HTR-8/SVneo (cell line): ENCODE measurements at regions not wholly inside any gene's neighbourhood (a gene's known extent, or its start where the extent isn't known, plus 50 kb on each side); places are given as distances from the start of the nearest gene placed in this dataset.
A peak's percentile ranks its signal among the peaks of the same experiment; 100 is the strongest.
"Not testable (repeated sequence)": the region's sequence is repeated elsewhere in the genome, so short reads cannot be mapped to it uniquely, and the experiment has no call there.

Experiments
- DNase-seq: peaks from one replicate; pipeline ENCODE4 v3.0.0; 2011; ENCODE audit warnings: low spot score, mixed read lengths; ENCODE audit not compliant: insufficient read length
- FAIRE-seq: peaks from 2 replicates; lab custom pipeline; 2011; peaks lifted over from hg19 to GRCh38; lab: Jason Lieb, UNC

- no peak for FAIRE-seq
- no peak for DNase-seq
Measured at GRCh38 chr16:55014022-55014421, 83.4 kb downstream of the IRX5 start.

GRCh38 chr16:55015181-55015913 lies 84.7 kb downstream of the IRX5 start:
- DNase-seq (no peak), FAIRE-seq (no peak)

GRCh38 chr16:55016515-55016914 lies 85.8 kb downstream of the IRX5 start:
- FAIRE-seq = no peak
- DNase-seq = no peak

- DNase-seq (no peak), FAIRE-seq (no peak)
Measured at GRCh38 chr16:55017321-55017720, 86.7 kb downstream of the IRX5 start.

- DNase-seq (no peak), FAIRE-seq (no peak)
Measured at GRCh38 chr16:55018881-55019280, 88.2 kb downstream of the IRX5 start.

GRCh38 chr16:55019419-55020131 lies 88.9 kb downstream of the IRX5 start:
- peak; percentile 95 for FAIRE-seq

GRCh38 chr16:55021595-55022475 lies 91.2 kb downstream of the IRX5 start:
- FAIRE-seq (no peak), DNase-seq (no peak)

More at GRCh38 chr16:55019419-55020131, 88.9 kb downstream of the IRX5 start:
- DNase-seq = no peak

- not testable (repeated sequence) for FAIRE-seq
Measured at GRCh38 chr16:55027260-55027659, 96.6 kb downstream of the IRX5 start.

GRCh38 chr16:55029509-55029908 lies 98.8 kb downstream of the IRX5 start:
- no peak for FAIRE-seq
- DNase-seq = no peak

More at GRCh38 chr16:55027260-55027659, 96.6 kb downstream of the IRX5 start:
- DNase-seq = not testable (repeated sequence)

GRCh38 chr16:55030944-55031343 lies 100.3 kb downstream of the IRX5 start:
- FAIRE-seq (no peak), DNase-seq (no peak)

- DNase-seq (no peak), FAIRE-seq (no peak)
Measured at GRCh38 chr16:55031481-55031880, 100.8 kb downstream of the IRX5 start.

- no peak for FAIRE-seq
- DNase-seq = no peak
Measured at GRCh38 chr16:55033225-55034156, 102.8 kb downstream of the IRX5 start.

GRCh38 chr16:55035029-55035428 lies 104.4 kb downstream of the IRX5 start:
- DNase-seq (no peak), FAIRE-seq (no peak)

- FAIRE-seq (no peak), DNase-seq (no peak)
Measured at GRCh38 chr16:55035956-55036355, 105.3 kb downstream of the IRX5 start.

- FAIRE-seq = no peak
- DNase-seq = no peak
Measured at GRCh38 chr16:55036371-55036821, 105.7 kb downstream of the IRX5 start.

- FAIRE-seq = no peak
Measured at GRCh38 chr16:55037046-55037445, 106.4 kb downstream of the IRX5 start.

GRCh38 chr16:55037966-55038365 lies 107.3 kb downstream of the IRX5 start:
- FAIRE-seq (no peak), DNase-seq (no peak)

More at GRCh38 chr16:55037046-55037445, 106.4 kb downstream of the IRX5 start:
- DNase-seq = no peak

GRCh38 chr16:55039042-55039441 lies 108.4 kb downstream of the IRX5 start:
- FAIRE-seq (no peak), DNase-seq (no peak)

GRCh38 chr16:55039511-55039910 lies 108.8 kb downstream of the IRX5 start:
- FAIRE-seq (no peak), DNase-seq (no peak)
